K562 (cell line): ENCODE measurements at regions not wholly inside any gene's neighbourhood (a gene's known extent, or its start where the extent isn't known, plus 50 kb on each side); places are given as distances from the start of the nearest gene placed in this dataset.

Source experiments
- ATAC-seq: fragments of 200-7000 bp; cut with Tn5 transposase; 3 replicates; pipeline ENCODE4 v1.9.1; 2020; ENCODE audit warnings: moderate library complexity
- BruUV-seq: library from RNA; stranded (reverse); fragments of 400-500 nt; replicated peaks from 2 replicates; lab custom pipeline; 2021; lab: Mats Ljungman, UMichigan
- CTCF ChIA-PET: fragments of 300-600 bp; formaldehyde crosslinking; extraction: SDS; loops from one replicate; lab custom pipeline; 2021; ENCODE audit warnings: low intra/inter-chr PET ratio; lab: Yijun Ruan, JAX
- POLR2A ChIA-PET: fragments of 300-600, 350-650 bp; sonication (Branson Sonifier 250); formaldehyde crosslinking; extraction: SDS; loops from one replicate; lab custom pipeline; 2021; ENCODE audit warnings: antibody characterized with exemption, inconsistent platforms; lab: Yijun Ruan, JAX
- DNase-seq, 4 experiments: peaks; one replicate each; pipeline versions ENCODE4 v3.0.0 to v3.0.0-alpha.2; 2011 to 2018; ENCODE audit warnings: low spot score in 3 of 4, mixed read lengths in 3 of 4; ENCODE audit errors: extremely low read depth in 1 of 4
- FAIRE-seq: peaks from 2 replicates; lab custom pipeline; 2011; peaks lifted over from hg19 to GRCh38; lab: Jason Lieb, UNC
- H2AFZ ChIP-seq: 2 replicates; pipeline ENCODE4 v1.6.0; 2011; ENCODE audit warnings: low read depth, low read length, control low read depth, inconsistent platforms
- H3K27ac ChIP-seq: fragments of 200-600 bp; 3 replicates; pipeline ENCODE4 v1.8.0; 2011; ENCODE audit warnings: low read depth, mild to moderate bottlenecking, control low read depth, inconsistent platforms, low read length, moderate library complexity, mixed read lengths; ENCODE audit errors: extremely low read depth
- H3K27me3 ChIP-seq, 2 experiments: fragments of 300-600 bp in 1 of 2; 2 replicates in 1 of 2; 3 replicates in 1 of 2; pipeline versions ENCODE4 v1.6.0 to v1.8.0; 2011; ENCODE audit warnings: inconsistent platforms in 2 of 2, low read length in 2 of 2, mild to moderate bottlenecking in 1 of 2, mixed read lengths in 1 of 2, moderate library complexity in 1 of 2; ENCODE audit not compliant: control insufficient read depth in 2 of 2, insufficient read depth in 2 of 2
- H3K36me3 ChIP-seq: fragments of 300-600 bp; 3 replicates; pipeline ENCODE4 v1.8.0; 2011; ENCODE audit warnings: mild to moderate bottlenecking, low read length, inconsistent platforms; ENCODE audit not compliant: control insufficient read depth, insufficient read depth
- H3K4me1 ChIP-seq, 2 experiments: fragments of 200-600 bp in 1 of 2; replicated peaks in 1 of 2; 2 replicates in 1 of 2; 3 replicates in 1 of 2; pipeline versions ENCODE4 v1.5.1 to v1.8.0; 2011; ENCODE audit warnings: inconsistent platforms in 2 of 2, low read length in 2 of 2, mild to moderate bottlenecking in 1 of 2, mixed read lengths in 1 of 2, moderate library complexity in 1 of 2; ENCODE audit not compliant: control insufficient read depth in 2 of 2, insufficient read depth in 2 of 2
- H3K4me2 ChIP-seq: 2 replicates; pipeline ENCODE4 v1.6.1; 2011; ENCODE audit warnings: low read length, control low read depth, inconsistent platforms, mixed read lengths; ENCODE audit not compliant: insufficient read depth
- H3K4me3 ChIP-seq: fragments of 200-600 bp; sonication (generic), shearing (Covaris generic); 2 replicates; pipeline ENCODE4 v1.5.1; 2016; ENCODE audit warnings: control low read depth, inconsistent platforms
- H3K79me2 ChIP-seq: fragments of 200-600 bp; 3 replicates; pipeline ENCODE4 v1.8.0; 2011; ENCODE audit warnings: low read length, inconsistent platforms; ENCODE audit not compliant: control insufficient read depth, insufficient read depth
- H3K9ac ChIP-seq, 2 experiments: 2 replicates each; pipeline versions ENCODE4 v1.6.0 to v1.6.1; 2011; ENCODE audit warnings: low read depth in 2 of 2, low read length in 2 of 2, control low read depth in 1 of 2, inconsistent platforms in 1 of 2, mild to moderate bottlenecking in 1 of 2, mixed read lengths in 1 of 2; ENCODE audit not compliant: insufficient read depth in 1 of 2
- H3K9me1 ChIP-seq: one replicate; pipeline ENCODE4 v1.6.0; 2011; ENCODE audit warnings: inconsistent platforms, mild to moderate bottlenecking, low read length, moderate library complexity; ENCODE audit not compliant: control insufficient read depth, insufficient read depth
- H3K9me3 ChIP-seq: replicated peaks from 2 replicates; pipeline ENCODE4 v1.5.1; 2011; ENCODE audit warnings: low read depth, low read length, inconsistent platforms; ENCODE audit not compliant: control insufficient read depth, insufficient read depth
- H4K20me1 ChIP-seq: replicated peaks from 2 replicates; pipeline ENCODE4 v1.6.1; 2011; ENCODE audit warnings: low read length, inconsistent platforms, mixed read lengths; ENCODE audit not compliant: control insufficient read depth, insufficient read depth
- NR2C1 ChIP-seq, 2 experiments: fragments of 450-650 bp; IDR thresholded peaks; 2 replicates each; pipeline ENCODE4 v1.6.1; 2017; ENCODE audit warnings: mild to moderate bottlenecking in 2 of 2, antibody characterized with exemption in 1 of 2, inconsistent platforms in 1 of 2, missing compliant biosample characterization in 1 of 2, missing genetic modification characterization in 1 of 2
- PPARD ChIP-seq: fragments of 250-450 bp; sonication (Bioruptor Pico); IDR thresholded peaks from 2 replicates; pipeline ENCODE4 v1.8.0; 2022; ENCODE audit warnings: inconsistent platforms, mild to moderate bottlenecking, moderate library complexity
- PURB ChIP-seq: sonication (generic); formaldehyde crosslinking; IDR thresholded peaks from 2 replicates; pipeline ENCODE4 v1.9.0; 2021; ENCODE audit warnings: low read depth, mild to moderate bottlenecking, missing genetic modification reagents
- RBM14 ChIP-seq: fragments of 200-400 bp; formaldehyde crosslinking; IDR thresholded peaks from 2 replicates; pipeline ENCODE4 v1.6.1; 2018; ENCODE audit warnings: low read depth, mild to moderate bottlenecking, low read length, moderate library complexity, borderline replicate concordance; ENCODE audit not compliant: insufficient read depth
- SIN3B ChIP-seq: fragments of 450-650 bp; IDR thresholded peaks from 2 replicates; pipeline ENCODE4 v1.6.1; 2017; ENCODE audit warnings: low read depth, mild to moderate bottlenecking, moderate library complexity
- SIRT6 ChIP-seq: IDR thresholded peaks from one replicate; pipeline ENCODE4 v1.6.1; 2012; ENCODE audit warnings: low read depth, mild to moderate bottlenecking, control low read depth, inconsistent platforms, low read length, moderate library complexity
- SLC30A9 ChIP-seq: fragments of 250-450 bp; sonication (Bioruptor Pico); IDR thresholded peaks from 2 replicates; pipeline ENCODE4 v1.8.0; 2022; ENCODE audit warnings: mild to moderate bottlenecking, moderate library complexity
- TEAD1 ChIP-seq, 2 experiments: fragments of 450-650 bp in 1 of 2; sonication (generic) in 1 of 2; formaldehyde crosslinking; IDR thresholded peaks; 2 replicates each; pipeline versions ENCODE4 v1.4.0 to v1.8.0; 2020 to 2022; ENCODE audit warnings: mild to moderate bottlenecking in 2 of 2, missing genetic modification reagents in 1 of 2
- ZNF143 ChIP-seq: sonication (generic); formaldehyde crosslinking; IDR thresholded peaks from 2 replicates; pipeline ENCODE4 v1.9.0; 2022; ENCODE audit warnings: mild to moderate bottlenecking, missing genetic modification reagents
- ZNF146 ChIP-seq: IDR thresholded peaks from one replicate; pipeline ENCODE4 v1.6.1; 2018; ENCODE audit warnings: missing compliant biosample characterization; ENCODE audit not compliant: unreplicated experiment
- ZNF165 ChIP-seq: fragments of 250-450 bp; sonication (Bioruptor Pico); IDR thresholded peaks from 2 replicates; pipeline ENCODE4 v1.4.0; 2020; ENCODE audit warnings: borderline replicate concordance
- ZNF445 ChIP-seq: fragments of 250-450 bp; sonication (Bioruptor Pico); IDR thresholded peaks from 2 replicates; pipeline ENCODE4 v1.4.0; 2020; ENCODE audit warnings: low read depth, mild to moderate bottlenecking, moderate library complexity
- ZNF589 ChIP-seq: fragments of 200-800 bp; sonication (Bioruptor generic); IDR thresholded peaks from 2 replicates; pipeline ENCODE4 v1.6.1; 2016; ENCODE audit warnings: low read depth, missing genetic modification characterization, missing compliant biosample characterization
- WGBS: fragments of 100-300 bp; shearing (Covaris generic); methylation state at CpG from one replicate; pipeline ENCODE4 v1.1.6; 2016; ENCODE audit warnings: low coverage, mixed read lengths; ENCODE audit not compliant: insufficient coverage; ENCODE audit errors: missing lambda C conversion rate; 5-methylcytosine and 5-hydroxymethylcytosine counted together
- in situ Hi-C: fragments of 300-500 bp; cut with MboI; formaldehyde crosslinking; loops from 4 replicates; pipeline ENCODE4 v1.15.0; 2018; ENCODE audit warnings: inconsistent platforms, mixed read lengths
- intact Hi-C: fragments of 100-400 bp; cut with micrococcal nuclease; formaldehyde crosslinking; loops from 2 replicates; pipeline ENCODE4 v1.14.2; 2022
- TF ChIP-seq, protein P1 (sequence below): IDR thresholded peaks from 2 replicates; pipeline ENCODE4 v1.6.1; 2011; ENCODE audit warnings: borderline replicate concordance, low read depth, mild to moderate bottlenecking, moderate library complexity, low read length; ENCODE audit not compliant: insufficient read depth, poor library complexity, severe bottlenecking

DNA sequence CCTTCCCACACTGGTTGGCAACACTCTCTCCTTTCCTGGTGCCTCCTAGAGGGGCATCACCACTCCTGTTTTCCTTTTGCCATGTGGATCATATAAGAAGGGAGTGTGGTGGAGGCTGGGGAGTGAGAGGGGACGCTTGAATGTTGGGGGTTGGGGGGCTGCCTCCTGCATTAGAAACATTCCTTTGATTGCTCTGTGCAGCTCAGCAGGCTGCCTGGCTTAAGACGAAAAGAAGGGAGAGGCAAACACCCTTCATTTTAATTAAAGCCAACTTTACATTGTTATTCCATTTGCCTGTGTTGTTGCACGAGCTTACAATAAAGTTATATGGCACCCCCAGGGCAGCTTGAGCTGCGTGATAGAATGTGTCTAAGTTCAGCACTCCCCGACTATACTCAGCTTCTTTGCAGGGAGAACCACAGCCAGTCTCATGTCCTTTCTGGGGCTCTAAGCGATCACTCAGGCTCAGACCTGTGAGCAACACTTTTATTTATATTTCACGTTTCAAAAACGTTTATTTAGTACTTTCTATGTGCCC is 57.4 kb downstream of the FOXD2 start:
- no peaks in the 10 kb centered on the region for H3K36me3 ChIP-seq
- TF ChIP-seq PURB (CRISPR knock-in tag) (no peak), ZNF589 (CRISPR knock-in tag) (no peak), ZNF445 (CRISPR knock-in tag) (no peak), SIRT6 (no peak), SIN3B (no peak), SLC30A9 (no peak), RBM14 (no peak), NR2C1 (IDR thresholded peaks at IDR 0.05) (no peak), NR2C1 (tag; IDR thresholded peaks at IDR 0.05) (no peak), TEAD1 (CRISPR knock-in tag; IDR thresholded peaks at IDR 0.05) (no peak), ZNF143 (CRISPR knock-in tag) (no peak), PPARD (CRISPR knock-in tag) (no peak), ZNF165 (CRISPR knock-in tag) (no peak), ZNF146 (no peak)
- TF ChIP-seq, protein P1, sequence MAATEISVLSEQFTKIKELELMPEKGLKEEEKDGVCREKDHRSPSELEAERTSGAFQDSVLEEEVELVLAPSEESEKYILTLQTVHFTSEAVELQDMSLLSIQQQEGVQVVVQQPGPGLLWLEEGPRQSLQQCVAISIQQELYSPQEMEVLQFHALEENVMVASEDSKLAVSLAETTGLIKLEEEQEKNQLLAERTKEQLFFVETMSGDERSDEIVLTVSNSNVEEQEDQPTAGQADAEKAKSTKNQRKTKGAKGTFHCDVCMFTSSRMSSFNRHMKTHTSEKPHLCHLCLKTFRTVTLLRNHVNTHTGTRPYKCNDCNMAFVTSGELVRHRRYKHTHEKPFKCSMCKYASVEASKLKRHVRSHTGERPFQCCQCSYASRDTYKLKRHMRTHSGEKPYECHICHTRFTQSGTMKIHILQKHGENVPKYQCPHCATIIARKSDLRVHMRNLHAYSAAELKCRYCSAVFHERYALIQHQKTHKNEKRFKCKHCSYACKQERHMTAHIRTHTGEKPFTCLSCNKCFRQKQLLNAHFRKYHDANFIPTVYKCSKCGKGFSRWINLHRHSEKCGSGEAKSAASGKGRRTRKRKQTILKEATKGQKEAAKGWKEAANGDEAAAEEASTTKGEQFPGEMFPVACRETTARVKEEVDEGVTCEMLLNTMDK: no peak
- TF ChIP-seq, all 486 proteins: peak for 0
- DNase-seq (no peak), FAIRE-seq (no peak), ATAC-seq (peak; percentile 20; the same call in 1 of the 3 replicates)
- H4K20me1 ChIP-seq: no peaks in the 10 kb centered on the region
- H3K4me1 ChIP-seq: no peaks in the 10 kb centered on the region
- in situ Hi-C loops: no loop called here
- no peaks in the 10 kb centered on the region for H3K79me2 ChIP-seq
- peaks cover 2 to 19% of the 10 kb centered on the region in 2 experiments; a peak in 3 of 5 replicates for H3K27me3 ChIP-seq
- intact Hi-C loops: no loop called here
- no peaks in the 10 kb centered on the region for H3K9me1 ChIP-seq
- CTCF ChIA-PET: no interaction called here
- H3K27ac ChIP-seq: no peak overlapping the region
- no peak overlapping the region for H3K9ac ChIP-seq
- H3K9me3 ChIP-seq: no peaks in the 10 kb centered on the region
- H3K4me3 ChIP-seq: no peak overlapping the region
- POLR2A ChIA-PET: interaction anchor here (0.9 to 2.1 kb wide), 3 partner anchors 11 to 14 kb away, joined by 3 to 7 read pairs (median 6); no protein-coding TSS in a partner anchor
- no peak overlapping the region for H2AFZ ChIP-seq
- WGBS: 0% methylated on average over 8 of the region's 8 CpGs
- BruUV-seq: no TSS peak
- H3K4me2 ChIP-seq: no peak overlapping the region
